Adrenal gland (tissue), 9 donors: ENCODE measurements at regions not wholly inside any gene's neighbourhood (a gene's known extent, or its start where the extent isn't known, plus 50 kb on each side); places are given as distances from the start of the nearest gene placed in this dataset.
"Not testable (repeated sequence)": the region's sequence is repeated elsewhere in the genome, so short reads cannot be mapped to it uniquely, and the experiment has no call there.

Experiments
- DNase-seq, 7 donors: peaks; one replicate each; pipeline ENCODE4 v3.0.0-alpha.2; 2019 to 2020
- H3K27ac ChIP-seq, 5 donors: fragments of 200-600 bp; sonication (generic) in 4 of 5; 1 replicate in 3 of 5; 2 replicates in 2 of 5; pipeline versions ENCODE4 v1.5.1 to v1.8.0; 2016 to 2020; ENCODE audit warnings: mild to moderate bottlenecking in 1 of 5
- H3K27me3 ChIP-seq: fragments of 200-600 bp; 2 replicates; pipeline ENCODE4 v1.8.0; 2021
- H3K36me3 ChIP-seq, 2 donors: fragments of 200-600 bp; replicated peaks in 1 of 2; 1 replicate in 1 of 2; 2 replicates in 1 of 2; pipeline versions ENCODE4 v1.5.1 to v1.8.0; 2018 to 2022
- H3K4me1 ChIP-seq, 2 donors: fragments of 200-600 bp; replicated peaks in 1 of 2; 1 replicate in 1 of 2; 2 replicates in 1 of 2; pipeline versions ENCODE4 v1.5.1 to v1.8.0; 2018 to 2021
- H3K4me3 ChIP-seq, 4 donors: fragments of 200-600 bp; sonication (generic) in 3 of 4; one replicate each; pipeline ENCODE4 v1.5.1; 2016 to 2018
- H3K9me3 ChIP-seq, 3 donors: fragments of 200-600 bp; sonication (generic) in 1 of 3; replicated peaks in 1 of 3; 1 replicate in 2 of 3; 2 replicates in 1 of 3; pipeline versions ENCODE4 v1.5.1 to v1.8.0; 2016 to 2021
- POLR2A ChIP-seq, 2 donors: fragments of 450-650 bp; IDR thresholded peaks; one replicate each; pipeline ENCODE4 v1.6.1; 2017; ENCODE audit warnings: antibody characterized with exemption in 2 of 2, mild to moderate bottlenecking in 2 of 2, moderate library complexity in 1 of 2
- WGBS, 4 donors: extraction: QIAGEN DNeasy Blood & Tissue Kit in 2 of 4; methylation state at CpG; one replicate each; pipeline versions ENCODE4 v1.1.5 to v1.1.7; 2013 to 2017; 5-methylcytosine and 5-hydroxymethylcytosine counted together
- intact Hi-C, 2 donors: fragments of 100-400 bp; cut with DNase I; formaldehyde crosslinking; loops; one replicate each; pipeline versions ENCODE4 v1.14.1 to v1.15.0; 2022 to 2023
- TF ChIP-seq, protein P1 (sequence below), 6 experiments: fragments of 450-650 bp in 4 of 6; fragments of 200-600 bp in 2 of 6; sonication (generic) in 1 of 6; IDR thresholded peaks; 1 replicate in 5 of 6; 2 replicates in 1 of 6; pipeline versions ENCODE4 v1.5.1 to v1.8.0; 2016 to 2021; ENCODE audit warnings: antibody characterized with exemption in 6 of 6, mild to moderate bottlenecking in 2 of 6, moderate library complexity in 1 of 6
- donor health status: healthy with polysubstance abuse.
- donor health status: Bipolar disorder and iron deficiency.
- donor health status: DM: yes; HTN: yes; CAD: no.
- donor health status: DM: no; HTN: no; CAD: no.
- donor health status: DM: no; HTN: no; CAD: no.

DNA sequence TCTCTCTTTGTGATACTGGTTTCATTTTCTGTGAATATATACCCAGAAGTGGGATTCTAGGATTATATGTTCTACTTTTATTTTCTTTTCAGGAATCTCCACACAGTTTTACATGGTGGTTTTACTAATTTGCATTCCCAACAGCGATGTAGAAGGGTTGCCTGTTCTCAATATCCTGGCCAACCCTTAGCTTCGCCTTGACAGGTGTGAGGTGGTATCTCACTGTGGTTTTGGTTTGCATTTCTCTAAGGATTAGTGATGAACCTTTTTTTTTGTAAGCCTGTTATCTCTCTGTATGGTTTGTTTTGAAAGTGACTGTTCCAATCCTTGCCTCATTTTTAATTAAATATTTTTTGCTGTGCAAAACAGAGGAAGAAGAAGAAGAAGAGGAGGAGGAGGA is 937.7 kb downstream of the CDH8 start:
- no peaks in the 10 kb centered on the region for H3K27me3 ChIP-seq
- H3K4me1 ChIP-seq = no peaks in the 10 kb centered on the region
- no peak overlapping the region for H3K4me3 ChIP-seq
- TF ChIP-seq POLR2A (IDR thresholded peaks at IDR 0.05) = no peak
- TF ChIP-seq, protein P1, sequence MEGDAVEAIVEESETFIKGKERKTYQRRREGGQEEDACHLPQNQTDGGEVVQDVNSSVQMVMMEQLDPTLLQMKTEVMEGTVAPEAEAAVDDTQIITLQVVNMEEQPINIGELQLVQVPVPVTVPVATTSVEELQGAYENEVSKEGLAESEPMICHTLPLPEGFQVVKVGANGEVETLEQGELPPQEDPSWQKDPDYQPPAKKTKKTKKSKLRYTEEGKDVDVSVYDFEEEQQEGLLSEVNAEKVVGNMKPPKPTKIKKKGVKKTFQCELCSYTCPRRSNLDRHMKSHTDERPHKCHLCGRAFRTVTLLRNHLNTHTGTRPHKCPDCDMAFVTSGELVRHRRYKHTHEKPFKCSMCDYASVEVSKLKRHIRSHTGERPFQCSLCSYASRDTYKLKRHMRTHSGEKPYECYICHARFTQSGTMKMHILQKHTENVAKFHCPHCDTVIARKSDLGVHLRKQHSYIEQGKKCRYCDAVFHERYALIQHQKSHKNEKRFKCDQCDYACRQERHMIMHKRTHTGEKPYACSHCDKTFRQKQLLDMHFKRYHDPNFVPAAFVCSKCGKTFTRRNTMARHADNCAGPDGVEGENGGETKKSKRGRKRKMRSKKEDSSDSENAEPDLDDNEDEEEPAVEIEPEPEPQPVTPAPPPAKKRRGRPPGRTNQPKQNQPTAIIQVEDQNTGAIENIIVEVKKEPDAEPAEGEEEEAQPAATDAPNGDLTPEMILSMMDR (IDR thresholded peaks at IDR 0.05) = no peak
- no peaks in the 10 kb centered on the region for H3K9me3 ChIP-seq
- intact Hi-C loops = no loop called here
- DNase-seq = no peak
- no peaks in the 10 kb centered on the region for H3K36me3 ChIP-seq
- no peak overlapping the region for H3K27ac ChIP-seq
- WGBS, 4 donors = 55 to 80% (median 73%) methylated on average over 2 of the region's 2 CpGs

DNA sequence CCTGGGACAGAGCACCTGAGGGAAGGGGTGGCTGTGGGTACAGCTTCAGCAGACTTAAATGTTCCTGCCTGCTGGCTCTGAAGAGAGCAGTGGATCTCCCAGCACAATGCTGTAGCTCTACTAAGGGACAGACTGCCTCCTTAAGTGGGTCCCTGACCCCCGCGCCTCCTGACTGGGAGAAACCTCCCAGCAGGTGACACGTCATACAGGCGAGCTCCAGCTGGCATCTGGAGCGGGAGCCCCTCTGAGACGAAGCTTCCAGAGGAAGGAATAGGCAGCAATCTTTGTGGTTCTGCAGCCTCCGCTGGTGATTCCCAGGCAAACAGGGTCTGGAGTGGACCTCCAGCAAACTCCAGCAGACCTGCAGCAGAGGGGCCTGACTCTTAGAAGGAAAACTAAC is 944.9 kb downstream of the CDH8 start:
- H3K4me3 ChIP-seq, intact Hi-C loops, H3K27ac ChIP-seq, H3K36me3 ChIP-seq, H3K4me1 ChIP-seq, H3K9me3 ChIP-seq, H3K27me3 ChIP-seq, DNase-seq: not testable (repeated sequence)
- WGBS, 4 donors = 88 to 96% (median 94%) methylated on average over 5 to 7 of the region's 7 CpGs

DNA sequence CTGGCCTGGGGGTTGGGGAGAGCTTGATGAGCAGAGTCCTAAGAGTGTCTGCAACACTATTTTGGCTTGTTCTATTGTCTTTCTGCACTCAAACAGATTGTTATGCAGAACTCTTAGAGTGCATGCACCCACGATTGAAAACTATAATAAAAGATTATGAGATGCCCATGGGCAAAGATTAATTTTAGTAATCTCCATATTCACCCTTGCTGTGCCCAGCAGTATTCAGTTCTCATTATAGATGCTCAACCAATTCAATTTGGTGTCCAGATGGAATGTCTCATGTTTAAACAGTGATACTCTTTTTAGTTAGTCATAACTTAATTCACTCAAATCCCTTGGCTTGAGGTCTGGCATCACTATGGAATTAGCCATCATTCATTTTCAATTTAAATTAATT is 952.5 kb downstream of the CDH8 start:
- Histone ChIP-seq H3K4me3 (no peak overlapping the region), H3K9me3 (no peaks in the 10 kb centered on the region), H3K36me3 (no peaks in the 10 kb centered on the region), H3K27me3 (no peaks in the 10 kb centered on the region), H3K4me1 (no peaks in the 10 kb centered on the region), H3K27ac (no peak overlapping the region)
- DNase-seq = no peak
- WGBS, 4 donors = 35 to 62% (median 55%) methylated on average over 1 of the region's 1 CpG
- TF ChIP-seq, protein P1 (IDR thresholded peaks at IDR 0.05) = no peak
- TF ChIP-seq POLR2A (IDR thresholded peaks at IDR 0.05) = no peak
- intact Hi-C loops = no loop called here

DNA sequence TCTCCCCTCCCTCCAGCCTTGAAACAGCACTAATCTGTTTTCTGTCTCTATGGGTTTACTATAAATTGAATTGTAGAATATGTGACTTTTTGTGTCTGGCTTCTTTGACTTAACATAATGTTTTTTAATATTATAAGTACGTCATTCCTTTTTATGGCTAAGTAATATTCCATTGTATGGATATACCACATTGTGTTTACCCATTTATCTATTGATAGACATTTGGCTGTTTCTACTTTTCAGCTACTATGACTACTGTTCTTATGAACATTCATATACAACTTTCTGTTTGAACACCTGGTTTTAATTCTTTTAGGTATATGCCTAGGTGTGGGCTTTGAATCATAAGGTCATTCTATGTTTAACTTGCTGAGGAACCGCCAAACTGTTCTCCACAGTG is 961.9 kb downstream of the CDH8 start:
- intact Hi-C loops = no loop called here
- Histone ChIP-seq H3K4me1 (no peaks in the 10 kb centered on the region), H3K9me3 (no peaks in the 10 kb centered on the region), H3K27ac (no peak overlapping the region), H3K36me3 (no peaks in the 10 kb centered on the region), H3K4me3 (no peak overlapping the region), H3K27me3 (no peaks in the 10 kb centered on the region)
- no peak for DNase-seq
- TF ChIP-seq POLR2A (IDR thresholded peaks at IDR 0.05) = no peak
- TF ChIP-seq, protein P1 (IDR thresholded peaks at IDR 0.05) = no peak
- 61 to 75% (median 70%) methylated on average over 2 of the region's 2 CpGs for WGBS, 4 donors

DNA sequence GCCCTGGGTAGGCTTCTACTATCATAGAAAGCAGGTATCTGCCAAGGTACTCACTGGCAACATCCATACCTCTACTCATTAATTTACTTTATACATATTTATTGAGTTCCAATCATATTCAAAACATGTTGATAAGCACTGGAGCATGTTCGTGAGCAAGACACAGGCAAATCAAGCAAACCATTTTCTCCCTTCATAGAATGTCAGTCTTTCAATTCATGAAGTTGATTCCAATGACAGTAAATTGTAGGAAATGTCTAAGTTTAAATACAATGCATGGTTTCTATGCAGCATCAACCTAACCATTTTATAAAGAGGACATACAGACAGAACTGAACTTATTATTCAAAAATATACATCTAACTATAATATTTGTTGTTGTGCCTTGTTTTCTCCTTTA is 978.6 kb downstream of the CDH8 start:
- Histone ChIP-seq H3K27me3 (no peaks in the 10 kb centered on the region), H3K27ac (no peak overlapping the region), H3K4me3 (no peak overlapping the region), H3K4me1 (no peaks in the 10 kb centered on the region), H3K9me3 (no peaks in the 10 kb centered on the region), H3K36me3 (no peaks in the 10 kb centered on the region)
- intact Hi-C loops = no loop called here
- no peak for TF ChIP-seq POLR2A (IDR thresholded peaks at IDR 0.05)
- TF ChIP-seq, protein P1 (IDR thresholded peaks at IDR 0.05) = no peak
- 64 to 86% (median 68%) methylated on average over 1 of the region's 1 CpG for WGBS, 4 donors
- DNase-seq = no peak
